Mucosa of descending colon (tissue), 3 donors: ENCODE measurements at regions not wholly inside any gene's neighbourhood (a gene's known extent, or its start where the extent isn't known, plus 50 kb on each side); places are given as distances from the start of the nearest gene placed in this dataset.
"Not testable (repeated sequence)": the region's sequence is repeated elsewhere in the genome, so short reads cannot be mapped to it uniquely, and the experiment has no call there.

Source experiments
- ATAC-seq: fragments of 200-7000 bp; cut with Tn5 transposase; one replicate; pipeline ENCODE4 v1.9.1; 2020; ENCODE audit warnings: mild to moderate bottlenecking, moderate library complexity
- DNase-seq, 3 donors: peaks; one replicate each; pipeline ENCODE4 v3.0.0-alpha.2; 2020
- H3K36me3 ChIP-seq: fragments of 200-600 bp; one replicate; pipeline ENCODE4 v1.8.0; 2021; ENCODE audit warnings: low read depth, mild to moderate bottlenecking
- H3K4me1 ChIP-seq: fragments of 200-600 bp; one replicate; pipeline ENCODE4 v1.8.0; 2021; ENCODE audit warnings: low read depth, mild to moderate bottlenecking
- H3K4me3 ChIP-seq: fragments of 200-600 bp; one replicate; pipeline ENCODE4 v1.8.0; 2021; ENCODE audit warnings: mild to moderate bottlenecking
- H3K9me3 ChIP-seq: fragments of 200-600 bp; one replicate; pipeline ENCODE4 v1.8.0; 2021; ENCODE audit warnings: mild to moderate bottlenecking
- CTCF ChIP-seq: fragments of 200-600 bp; IDR thresholded peaks from one replicate; pipeline ENCODE4 v1.8.0; 2022; ENCODE audit warnings: antibody characterized with exemption, mild to moderate bottlenecking
- intact Hi-C, 2 donors: fragments of 100-400 bp; cut with DNase I in 1 of 2; cut with micrococcal nuclease in 1 of 2; formaldehyde crosslinking; loops; one replicate each; pipeline versions ENCODE4 v1.11.0 to v1.11.1; 2022; cut with DNase I, micrococcal nuclease
- donor health status: DM: no; HTN: no; CAD: no; lungs with moderate emphysema.
- donor health status: DM: no; HTN: no; CAD: no.
- donor health status: DM: no; HTN: yes; CAD: no.

GRCh38 chr12:41652981-41653380 lies 464.9 kb downstream of the PDZRN4 start:
- intact Hi-C loops = no loop called here
- no peak for TF ChIP-seq CTCF
- Histone ChIP-seq H3K9me3 (no peaks in the 10 kb centered on the region), H3K36me3 (no peaks in the 10 kb centered on the region), H3K4me1 (no peaks in the 10 kb centered on the region), H3K4me3 (no peak overlapping the region)
- ATAC-seq = no peak
- DNase-seq = no peak

- no peak for TF ChIP-seq CTCF
- ATAC-seq (no peak), DNase-seq (no peak)
- Histone ChIP-seq H3K36me3 (no peaks in the 10 kb centered on the region), H3K4me3 (no peak overlapping the region), H3K9me3 (no peaks in the 10 kb centered on the region), H3K4me1 (no peaks in the 10 kb centered on the region)
- intact Hi-C loops = no loop called here
Measured at GRCh38 chr12:41645624-41646023, 457.5 kb downstream of the PDZRN4 start.

- DNase-seq = peak in 1 of 3 donors; percentile 6
- H3K9me3 ChIP-seq, H3K4me3 ChIP-seq, H3K4me1 ChIP-seq, ATAC-seq, H3K36me3 ChIP-seq, intact Hi-C loops: not testable (repeated sequence)
Measured at GRCh38 chr12:41642808-41643207, 454.7 kb downstream of the PDZRN4 start.

GRCh38 chr12:41636653-41637052 lies 448.5 kb downstream of the PDZRN4 start:
- TF ChIP-seq CTCF = no peak
- ATAC-seq = no peak
- intact Hi-C loops = no loop called here
- H3K4me1 ChIP-seq = no peaks in the 10 kb centered on the region
- H3K4me3 ChIP-seq = no peak overlapping the region
- no peak for DNase-seq
- H3K9me3 ChIP-seq = no peaks in the 10 kb centered on the region
- H3K36me3 ChIP-seq = no peaks in the 10 kb centered on the region

- no peak for DNase-seq
- H3K4me1 ChIP-seq = no peaks in the 10 kb centered on the region
- intact Hi-C loops = no loop called here
- TF ChIP-seq CTCF = no peak
- no peaks in the 10 kb centered on the region for H3K36me3 ChIP-seq
- no peak overlapping the region for H3K4me3 ChIP-seq
- no peaks in the 10 kb centered on the region for H3K9me3 ChIP-seq
- ATAC-seq = no peak
Measured at GRCh38 chr12:41635626-41636364, 447.7 kb downstream of the PDZRN4 start.

GRCh38 chr12:41634091-41634490 lies 446.0 kb downstream of the PDZRN4 start:
- no peak for ATAC-seq

More at GRCh38 chr12:41634091-41634490, 446.0 kb downstream of the PDZRN4 start:
- peaks cover 4% of the 10 kb centered on the region for H3K9me3 ChIP-seq
- intact Hi-C loops = no loop called here
- no peaks in the 10 kb centered on the region for H3K36me3 ChIP-seq
- H3K4me1 ChIP-seq = no peaks in the 10 kb centered on the region
- DNase-seq = no peak
- TF ChIP-seq CTCF = no peak
- H3K4me3 ChIP-seq = no peak overlapping the region
